Superior temporal gyrus (tissue), 1 donor: ENCODE measurements at regions not wholly inside any gene's neighbourhood (a gene's known extent, or its start where the extent isn't known, plus 50 kb on each side); places are given as distances from the start of the nearest gene placed in this dataset.

Experiments
- DNase-seq: peaks from one replicate; pipeline ENCODE4 v3.0.0-alpha.2; 2016; ENCODE audit errors: extremely low spot score

GRCh38 chr3:68467465-68467864 lies 464.9 kb downstream of the TAFA4 start:
- DNase-seq, result no peak

GRCh38 chr3:68458581-68458980 lies 473.8 kb downstream of the TAFA4 start:
- no peak for DNase-seq

- DNase-seq, result no peak
These were observed 483.6 kb downstream of the TAFA4 start for GRCh38 chr3:68448510-68449383.

- DNase-seq, result no peak
These were observed 484.5 kb downstream of the TAFA4 start for GRCh38 chr3:68447885-68448284.

GRCh38 chr3:68441054-68441453 lies 491.3 kb downstream of the TAFA4 start:
- no peak for DNase-seq

- no peak for DNase-seq
These were observed 495.5 kb downstream of the TAFA4 start for GRCh38 chr3:68436619-68437401.

- no peak for DNase-seq
These were observed 503.9 kb downstream of the TAFA4 start for GRCh38 chr3:68428495-68428894.

- no peak for DNase-seq
These were observed 507.4 kb downstream of the TAFA4 start for GRCh38 chr3:68424796-68425460.

GRCh38 chr3:68408626-68409025 lies 523.7 kb downstream of the TAFA4 start:
- no peak for DNase-seq

GRCh38 chr3:68403741-68404140 lies 528.6 kb downstream of the TAFA4 start:
- DNase-seq, result no peak

GRCh38 chr3:68402235-68402918 lies 530.0 kb downstream of the TAFA4 start:
- no peak for DNase-seq

GRCh38 chr3:68378631-68379030 lies 553.7 kb downstream of the TAFA4 start:
- no peak for DNase-seq

GRCh38 chr3:68373727-68374126 lies 558.6 kb downstream of the TAFA4 start:
- DNase-seq, result no peak

GRCh38 chr3:68363796-68364195 lies 568.6 kb downstream of the TAFA4 start:
- no peak for DNase-seq

- DNase-seq, result no peak
These were observed 571.9 kb downstream of the TAFA4 start for GRCh38 chr3:68360492-68360891.

GRCh38 chr3:68345781-68346180 lies 586.6 kb downstream of the TAFA4 start:
- DNase-seq, result no peak

- DNase-seq, result no peak
These were observed 589.9 kb downstream of the TAFA4 start for GRCh38 chr3:68342426-68342825.

- DNase-seq, result no peak
These were observed 596.3 kb downstream of the TAFA4 start for GRCh38 chr3:68336042-68336441.

- DNase-seq, result no peak
These were observed 597.9 kb downstream of the TAFA4 start for GRCh38 chr3:68334367-68334986.

GRCh38 chr3:68328049-68328448 lies 604.3 kb downstream of the TAFA4 start:
- DNase-seq, result no peak

GRCh38 chr3:68315964-68316363 lies 616.4 kb downstream of the TAFA4 start:
- no peak for DNase-seq
